ENCODE measurements at regions not wholly inside any gene's neighbourhood (a gene's known extent, or its start where the extent isn't known, plus 50 kb on each side); places are given as distances from the start of the nearest gene placed in this dataset.

- TF ChIP-seq, protein P1, sequence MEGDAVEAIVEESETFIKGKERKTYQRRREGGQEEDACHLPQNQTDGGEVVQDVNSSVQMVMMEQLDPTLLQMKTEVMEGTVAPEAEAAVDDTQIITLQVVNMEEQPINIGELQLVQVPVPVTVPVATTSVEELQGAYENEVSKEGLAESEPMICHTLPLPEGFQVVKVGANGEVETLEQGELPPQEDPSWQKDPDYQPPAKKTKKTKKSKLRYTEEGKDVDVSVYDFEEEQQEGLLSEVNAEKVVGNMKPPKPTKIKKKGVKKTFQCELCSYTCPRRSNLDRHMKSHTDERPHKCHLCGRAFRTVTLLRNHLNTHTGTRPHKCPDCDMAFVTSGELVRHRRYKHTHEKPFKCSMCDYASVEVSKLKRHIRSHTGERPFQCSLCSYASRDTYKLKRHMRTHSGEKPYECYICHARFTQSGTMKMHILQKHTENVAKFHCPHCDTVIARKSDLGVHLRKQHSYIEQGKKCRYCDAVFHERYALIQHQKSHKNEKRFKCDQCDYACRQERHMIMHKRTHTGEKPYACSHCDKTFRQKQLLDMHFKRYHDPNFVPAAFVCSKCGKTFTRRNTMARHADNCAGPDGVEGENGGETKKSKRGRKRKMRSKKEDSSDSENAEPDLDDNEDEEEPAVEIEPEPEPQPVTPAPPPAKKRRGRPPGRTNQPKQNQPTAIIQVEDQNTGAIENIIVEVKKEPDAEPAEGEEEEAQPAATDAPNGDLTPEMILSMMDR (IDR thresholded peaks at IDR 0.05): no peak
- no peak for TF ChIP-seq POLR2A (IDR thresholded peaks at IDR 0.05)
Measured at GRCh38 chr2:128978212-128978611, 659.5 kb upstream of the HS6ST1 start.

Measured in thyroid gland (tissue), 4 donors.